ENCODE measurements at regions not wholly inside any gene's neighbourhood (a gene's known extent, or its start where the extent isn't known, plus 50 kb on each side); places are given as distances from the start of the nearest gene placed in this dataset.
"Not testable (repeated sequence)": the region's sequence is repeated elsewhere in the genome, so short reads cannot be mapped to it uniquely, and the experiment has no call there.

- not testable (repeated sequence) for TF ChIP-seq CTCF (IDR thresholded peaks at IDR 0.05; ENCODE audit: poor library complexity); EZH2 (IDR thresholded peaks at IDR 0.05; ENCODE audit: borderline replicate concordance); EZH2phosphoT487 (IDR thresholded peaks at IDR 0.05; ENCODE audit: low read depth, severe bottlenecking, unreplicated experiment)
Measured at GRCh38 chr22:15904326-15904725, 214.5 kb downstream of the POTEH start.

Data from hepatocyte (in vitro differentiated cells).